Loucy (cell line): ENCODE measurements at regions not wholly inside any gene's neighbourhood (a gene's known extent, or its start where the extent isn't known, plus 50 kb on each side); places are given as distances from the start of the nearest gene placed in this dataset.
"Not testable (repeated sequence)": the region's sequence is repeated elsewhere in the genome, so short reads cannot be mapped to it uniquely, and the experiment has no call there.

Experiments used
- H2AFZ ChIP-seq: fragments of 200-600 bp; sonication (generic); 2 replicates; pipeline ENCODE4 v1.6.0; 2016; ENCODE audit warnings: antibody characterized with exemption, mild to moderate bottlenecking, low read length, moderate library complexity
- H3F3A ChIP-seq: fragments of 200-600 bp; 2 replicates; pipeline ENCODE4 v1.6.0; 2016; ENCODE audit warnings: antibody characterized with exemption, low read depth, mild to moderate bottlenecking
- H3K27me3 ChIP-seq: fragments of 200-600 bp; sonication (generic); 2 replicates; pipeline ENCODE4 v1.6.1; 2014; ENCODE audit warnings: low read length, mild to moderate bottlenecking; ENCODE audit not compliant: insufficient read depth, poor library complexity, severe bottlenecking
- H3K36me3 ChIP-seq: fragments of 200-600 bp; sonication (generic); 2 replicates; pipeline ENCODE4 v1.6.1; 2016; ENCODE audit warnings: low read length; ENCODE audit not compliant: insufficient read depth
- H3K4me1 ChIP-seq: fragments of 200-600 bp; sonication (generic); 2 replicates; pipeline ENCODE4 v1.5.1; 2014; ENCODE audit warnings: low read length, mild to moderate bottlenecking; ENCODE audit not compliant: insufficient read depth, poor library complexity, severe bottlenecking
- H3K4me2 ChIP-seq: fragments of 200-600 bp; sonication (generic); 2 replicates; pipeline ENCODE4 v1.6.0; 2014; ENCODE audit warnings: antibody characterized with exemption, low read length, low read depth, mild to moderate bottlenecking; ENCODE audit not compliant: poor library complexity, severe bottlenecking
- H3K4me3 ChIP-seq: fragments of 200-600 bp; sonication (generic); 2 replicates; pipeline ENCODE4 v1.5.1; 2014; ENCODE audit warnings: low read length, mild to moderate bottlenecking, mixed read lengths; ENCODE audit not compliant: poor library complexity, severe bottlenecking
- H3K79me2 ChIP-seq: fragments of 200-600 bp; sonication (generic); 2 replicates; pipeline ENCODE4 v1.6.1; 2014; ENCODE audit warnings: low read length; ENCODE audit not compliant: insufficient read depth
- H3K9ac ChIP-seq: fragments of 200-600 bp; sonication (generic); 2 replicates; pipeline ENCODE4 v1.6.0; 2014; ENCODE audit warnings: mild to moderate bottlenecking, low read depth, low read length, moderate library complexity; ENCODE audit not compliant: poor library complexity, severe bottlenecking
- H3K9me2 ChIP-seq: fragments of 200-600 bp; sonication (generic); replicated peaks from 2 replicates; pipeline ENCODE4 v1.6.1; 2016; ENCODE audit warnings: low read depth, low read length, mixed read lengths
- H3K9me3 ChIP-seq: fragments of 200-600 bp; sonication (generic); 2 replicates; pipeline ENCODE4 v1.6.1; 2014; ENCODE audit warnings: mild to moderate bottlenecking, antibody characterized with exemption, low read length, low read depth; ENCODE audit not compliant: insufficient read depth
- H4K20me1 ChIP-seq: fragments of 200-600 bp; sonication (generic); 2 replicates; pipeline ENCODE4 v1.6.0; 2014; ENCODE audit warnings: antibody characterized with exemption, low read length, mild to moderate bottlenecking; ENCODE audit not compliant: insufficient read depth, poor library complexity, severe bottlenecking
- EZH2phosphoT487 ChIP-seq: fragments of 200-600 bp; IDR thresholded peaks from 2 replicates; pipeline ENCODE4 v1.6.1; 2018; ENCODE audit warnings: antibody characterized with exemption, mild to moderate bottlenecking, moderate library complexity, borderline replicate concordance
- TF ChIP-seq, protein P1 (sequence below): fragments of 200-600 bp; sonication (generic); conservative IDR thresholded peaks from 2 replicates; pipeline ENCODE4 v1.5.1; 2014; ENCODE audit warnings: mild to moderate bottlenecking, antibody characterized with exemption, low read length

GRCh38 chr16:26457882-26458281, 608.8 kb upstream of the C16orf82 start:
- Histone ChIP-seq H4K20me1 (no peaks in the 10 kb centered on the region), H2AFZ (no peak overlapping the region), H3K36me3 (no peaks in the 10 kb centered on the region), H3K9me3 (no peaks in the 10 kb centered on the region), H3F3A (no peaks in the 10 kb centered on the region), H3K9me2 (no peaks in the 10 kb centered on the region), H3K79me2 (no peaks in the 10 kb centered on the region), H3K4me2 (no peak overlapping the region), H3K9ac (no peak overlapping the region), H3K4me1 (no peaks in the 10 kb centered on the region), H3K27me3 (no peaks in the 10 kb centered on the region), H3K4me3 (no peak overlapping the region)
- TF ChIP-seq, protein P1, sequence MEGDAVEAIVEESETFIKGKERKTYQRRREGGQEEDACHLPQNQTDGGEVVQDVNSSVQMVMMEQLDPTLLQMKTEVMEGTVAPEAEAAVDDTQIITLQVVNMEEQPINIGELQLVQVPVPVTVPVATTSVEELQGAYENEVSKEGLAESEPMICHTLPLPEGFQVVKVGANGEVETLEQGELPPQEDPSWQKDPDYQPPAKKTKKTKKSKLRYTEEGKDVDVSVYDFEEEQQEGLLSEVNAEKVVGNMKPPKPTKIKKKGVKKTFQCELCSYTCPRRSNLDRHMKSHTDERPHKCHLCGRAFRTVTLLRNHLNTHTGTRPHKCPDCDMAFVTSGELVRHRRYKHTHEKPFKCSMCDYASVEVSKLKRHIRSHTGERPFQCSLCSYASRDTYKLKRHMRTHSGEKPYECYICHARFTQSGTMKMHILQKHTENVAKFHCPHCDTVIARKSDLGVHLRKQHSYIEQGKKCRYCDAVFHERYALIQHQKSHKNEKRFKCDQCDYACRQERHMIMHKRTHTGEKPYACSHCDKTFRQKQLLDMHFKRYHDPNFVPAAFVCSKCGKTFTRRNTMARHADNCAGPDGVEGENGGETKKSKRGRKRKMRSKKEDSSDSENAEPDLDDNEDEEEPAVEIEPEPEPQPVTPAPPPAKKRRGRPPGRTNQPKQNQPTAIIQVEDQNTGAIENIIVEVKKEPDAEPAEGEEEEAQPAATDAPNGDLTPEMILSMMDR = no peak
- no peak for TF ChIP-seq EZH2phosphoT487

DNA sequence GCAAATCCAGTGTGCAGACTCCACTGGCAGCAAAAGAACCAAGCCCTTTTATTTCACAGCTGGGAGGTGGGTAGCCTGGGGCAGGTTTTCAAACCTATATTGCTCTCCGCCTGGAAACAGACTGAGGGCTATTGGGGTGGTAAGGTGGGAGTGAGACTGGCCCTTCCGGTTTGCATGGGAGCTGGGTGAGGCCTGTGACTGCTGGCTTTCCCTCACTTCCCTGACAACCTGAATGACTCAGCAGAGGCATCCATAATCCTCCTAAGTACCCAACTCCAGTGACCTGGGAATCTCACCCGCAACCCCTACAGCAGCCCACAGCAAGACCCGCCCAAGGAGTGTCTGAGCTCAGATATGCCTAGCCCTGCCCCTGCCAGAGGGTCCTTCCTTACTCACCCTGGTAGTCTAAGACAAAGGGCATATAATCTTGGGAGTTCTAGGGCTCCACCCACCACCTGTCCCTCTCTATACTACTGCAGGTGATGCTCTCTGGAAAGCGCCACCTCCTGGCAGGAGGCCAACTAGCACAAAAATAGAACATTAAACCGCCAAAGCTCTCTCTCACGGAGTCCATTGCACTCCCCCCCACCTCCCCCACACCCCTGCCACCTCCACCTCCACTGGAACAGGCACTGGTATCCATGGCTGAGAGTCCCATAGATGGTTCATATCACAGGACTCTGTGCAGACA, 602.0 kb upstream of the C16orf82 start:
- Histone ChIP-seq H3K9me2 (no peaks in the 10 kb centered on the region), H3K36me3 (no peaks in the 10 kb centered on the region), H2AFZ (no peak overlapping the region), H4K20me1 (no peaks in the 10 kb centered on the region), H3K9ac (no peak overlapping the region), H3K4me3 (no peak overlapping the region), H3K27me3 (no peaks in the 10 kb centered on the region), H3K4me2 (no peak overlapping the region), H3K9me3 (no peaks in the 10 kb centered on the region; the same call in 1 of the 2 replicates), H3K4me1 (no peaks in the 10 kb centered on the region), H3K79me2 (no peaks in the 10 kb centered on the region), H3F3A (no peaks in the 10 kb centered on the region)
- no peak for TF ChIP-seq EZH2phosphoT487
- TF ChIP-seq, protein P1 = no peak

DNA sequence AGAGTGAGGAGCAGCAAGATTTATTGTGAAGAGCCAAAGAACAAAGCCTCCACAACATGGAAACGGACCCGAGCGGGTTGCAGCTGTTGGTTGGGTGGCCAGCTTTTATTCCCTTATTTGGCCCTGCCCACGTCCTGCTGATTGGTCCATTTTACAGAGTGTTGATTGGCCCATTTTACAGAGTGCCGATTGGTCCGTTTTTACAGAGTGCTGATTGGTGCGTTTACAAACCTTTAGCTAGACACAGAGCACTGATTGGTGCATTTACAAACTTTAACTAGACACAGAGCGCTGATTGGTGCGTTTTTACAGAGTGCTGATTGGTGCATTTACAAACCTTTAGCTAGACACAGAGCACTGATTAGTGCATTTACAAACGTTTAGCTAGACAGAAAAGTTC, 592.3 kb upstream of the C16orf82 start:
- not testable (repeated sequence) for H3K4me1 ChIP-seq, H3K9me2 ChIP-seq, H3K4me2 ChIP-seq, H4K20me1 ChIP-seq, H3K9me3 ChIP-seq, H2AFZ ChIP-seq, H3K79me2 ChIP-seq, H3K4me3 ChIP-seq, H3K27me3 ChIP-seq, H3F3A ChIP-seq, H3K9ac ChIP-seq, H3K36me3 ChIP-seq

- Histone ChIP-seq H4K20me1 (no peaks in the 10 kb centered on the region), H3K4me3 (no peak overlapping the region), H3K4me2 (no peak overlapping the region), H3K9ac (no peak overlapping the region), H3K9me3 (no peaks in the 10 kb centered on the region), H3K9me2 (no peaks in the 10 kb centered on the region), H3K36me3 (no peaks in the 10 kb centered on the region), H3F3A (no peaks in the 10 kb centered on the region), H3K27me3 (no peaks in the 10 kb centered on the region), H3K79me2 (no peaks in the 10 kb centered on the region), H3K4me1 (no peaks in the 10 kb centered on the region), H2AFZ (no peak overlapping the region)
- TF ChIP-seq EZH2phosphoT487 = no peak
- TF ChIP-seq, protein P1 = no peak
Measured at GRCh38 chr16:26475596-26475995, 591.1 kb upstream of the C16orf82 start.
